HG03039 (cell line): ENCODE measurements at regions not wholly inside any gene's neighbourhood (a gene's known extent, or its start where the extent isn't known, plus 50 kb on each side); places are given as distances from the start of the nearest gene placed in this dataset.
A peak's percentile ranks its signal among the peaks of the same experiment; 100 is the strongest.
"Not testable (repeated sequence)": the region's sequence is repeated elsewhere in the genome, so short reads cannot be mapped to it uniquely, and the experiment has no call there.

ENCODE experiments used
- ATAC-seq: cut with Tn5 transposase; IDR thresholded peaks from one replicate; pipeline ENCODE4 v1.9.1; 2021; ENCODE audit warnings: mild to moderate bottlenecking, moderate library complexity; ENCODE audit not compliant: unreplicated experiment

DNA sequence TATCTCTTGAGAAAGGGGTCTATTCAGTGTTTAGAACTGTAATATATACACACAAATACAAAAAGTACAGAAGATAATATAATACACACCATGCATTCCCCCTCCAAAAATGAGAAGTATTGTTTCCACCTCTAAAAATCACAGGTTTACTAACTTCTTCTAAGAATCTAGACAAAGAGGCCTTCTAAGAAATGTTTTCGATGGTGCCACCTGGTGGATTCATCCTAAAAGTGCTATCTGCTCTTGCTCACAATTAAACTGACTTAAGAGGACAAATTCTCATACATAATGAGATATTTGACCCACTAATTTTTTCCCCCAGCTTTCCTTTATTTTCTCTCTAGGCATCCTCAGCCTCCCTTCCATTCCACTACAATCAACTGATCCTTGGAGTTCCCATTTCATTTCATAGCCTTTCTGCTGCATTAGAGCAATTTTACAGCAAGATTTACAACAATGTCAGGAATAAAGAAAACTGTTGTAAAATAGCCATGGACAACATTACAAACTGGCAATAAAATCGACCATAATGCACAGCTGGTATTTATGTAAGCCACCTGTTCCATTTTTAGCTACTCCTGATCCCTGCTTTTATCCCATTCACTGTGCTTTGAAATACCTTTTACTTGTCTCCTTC lies 124.6 kb downstream of the ARRDC4 start:
- no peak for ATAC-seq

DNA sequence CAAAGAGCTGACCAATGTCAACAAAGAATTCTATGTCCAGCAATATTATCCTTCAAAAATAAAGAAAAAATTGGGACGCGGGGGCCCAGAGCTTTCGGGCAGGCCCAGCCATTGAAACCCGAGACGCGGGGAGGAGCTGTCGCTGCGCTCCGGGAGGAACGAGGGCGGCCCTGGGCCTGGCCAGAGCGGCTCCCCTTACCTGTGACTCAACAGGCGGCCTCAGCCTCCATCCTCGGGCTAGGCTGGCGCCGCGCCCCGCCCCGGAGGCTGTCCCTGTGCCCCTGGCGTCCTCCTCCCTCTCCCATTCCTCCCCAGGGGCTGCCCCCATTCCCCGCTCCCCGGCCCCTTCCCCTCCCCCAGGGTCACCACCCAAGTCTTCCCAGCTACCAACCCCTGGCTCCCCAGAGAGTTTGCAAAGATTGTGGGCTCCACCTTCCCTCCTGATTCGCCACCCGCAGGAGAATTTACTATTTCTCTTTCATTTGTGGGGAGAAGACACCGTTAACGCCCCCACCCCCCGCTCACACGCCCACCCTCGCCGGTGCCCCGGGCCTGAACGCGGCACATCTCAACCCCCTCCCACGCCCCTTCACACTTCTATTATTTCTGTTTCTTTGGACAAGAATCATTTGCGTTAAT lies 127.9 kb downstream of the ARRDC4 start:
- ATAC-seq = peak; percentile 70

DNA sequence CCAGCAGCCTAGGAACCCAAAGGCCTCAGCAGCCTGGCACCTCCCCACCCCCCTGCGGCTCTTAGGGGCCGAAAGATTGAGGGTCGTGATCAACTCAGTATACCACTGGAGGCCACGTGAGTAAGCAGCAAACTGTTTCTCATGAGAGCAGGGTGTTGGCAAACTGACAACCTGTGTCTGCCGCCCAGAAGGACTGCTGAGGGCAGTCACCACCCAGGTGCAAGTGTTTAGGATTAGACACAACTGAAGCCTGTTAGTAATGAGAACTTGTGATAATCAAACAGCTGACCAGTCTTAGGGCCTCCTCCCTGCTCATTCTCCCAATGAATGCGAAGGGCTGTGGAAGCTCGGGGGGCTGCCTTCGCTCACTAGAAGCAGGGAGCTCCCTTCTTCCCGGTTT lies 128.8 kb downstream of the ARRDC4 start:
- not testable (repeated sequence) for ATAC-seq

DNA sequence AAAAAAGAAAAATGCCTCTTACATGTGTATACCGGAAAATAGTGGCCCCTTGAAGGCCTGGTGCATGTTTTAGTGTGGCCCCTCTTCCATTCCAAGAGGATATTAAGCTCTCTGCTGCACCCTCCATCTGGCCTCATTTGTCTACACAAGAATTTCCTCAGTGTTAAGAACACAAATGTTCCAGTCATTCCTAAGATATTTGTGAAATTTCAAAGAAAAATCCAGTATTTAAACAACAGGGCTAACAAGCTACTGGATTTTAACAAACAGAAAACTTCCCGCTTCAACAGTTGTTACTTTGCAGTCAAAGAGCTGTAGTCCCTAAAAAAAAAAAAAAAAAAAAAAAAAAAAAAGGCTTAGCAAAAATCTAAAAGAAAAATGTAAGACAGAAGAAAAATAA lies 137.5 kb downstream of the ARRDC4 start:
- not testable (repeated sequence) for ATAC-seq

DNA sequence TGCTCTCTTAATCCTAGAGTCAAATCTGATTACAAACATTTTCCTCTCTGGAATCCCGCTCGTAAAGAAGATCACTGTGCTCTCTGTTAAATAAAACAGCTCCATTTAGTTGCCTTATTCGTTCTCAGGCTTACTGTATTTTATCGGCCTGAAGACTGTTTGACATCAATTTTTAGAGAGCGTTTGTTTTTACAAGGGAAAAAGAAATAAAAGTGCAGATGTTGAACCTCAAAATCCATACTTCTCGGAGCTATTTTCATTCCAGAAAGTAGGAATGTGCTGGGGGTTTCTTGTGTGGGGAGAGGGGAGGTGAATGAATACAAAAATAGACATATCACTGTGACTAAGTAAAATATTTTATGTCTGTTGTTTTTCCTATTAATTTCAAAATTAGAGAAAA lies 140.1 kb downstream of the ARRDC4 start:
- ATAC-seq = not testable (repeated sequence)

DNA sequence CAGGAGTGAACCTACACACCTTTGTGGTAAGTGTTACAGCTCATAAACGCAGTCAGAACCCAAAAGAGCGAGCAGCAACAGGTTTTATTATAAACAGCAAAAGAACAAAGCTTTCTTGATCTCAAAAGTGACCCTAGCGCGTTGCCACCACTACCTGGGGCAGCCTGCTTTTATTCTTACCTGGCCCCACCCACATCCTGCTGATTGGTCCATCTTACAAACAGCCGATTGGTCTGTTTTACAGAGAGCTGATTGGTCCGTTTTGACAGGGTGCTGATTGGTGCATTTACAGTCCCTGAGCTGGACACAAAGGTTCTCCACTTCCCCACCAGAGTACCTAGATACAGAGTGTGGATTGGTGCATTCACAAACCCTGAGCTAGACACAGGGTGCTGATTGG lies 143.1 kb downstream of the ARRDC4 start:
- ATAC-seq = no peak

DNA sequence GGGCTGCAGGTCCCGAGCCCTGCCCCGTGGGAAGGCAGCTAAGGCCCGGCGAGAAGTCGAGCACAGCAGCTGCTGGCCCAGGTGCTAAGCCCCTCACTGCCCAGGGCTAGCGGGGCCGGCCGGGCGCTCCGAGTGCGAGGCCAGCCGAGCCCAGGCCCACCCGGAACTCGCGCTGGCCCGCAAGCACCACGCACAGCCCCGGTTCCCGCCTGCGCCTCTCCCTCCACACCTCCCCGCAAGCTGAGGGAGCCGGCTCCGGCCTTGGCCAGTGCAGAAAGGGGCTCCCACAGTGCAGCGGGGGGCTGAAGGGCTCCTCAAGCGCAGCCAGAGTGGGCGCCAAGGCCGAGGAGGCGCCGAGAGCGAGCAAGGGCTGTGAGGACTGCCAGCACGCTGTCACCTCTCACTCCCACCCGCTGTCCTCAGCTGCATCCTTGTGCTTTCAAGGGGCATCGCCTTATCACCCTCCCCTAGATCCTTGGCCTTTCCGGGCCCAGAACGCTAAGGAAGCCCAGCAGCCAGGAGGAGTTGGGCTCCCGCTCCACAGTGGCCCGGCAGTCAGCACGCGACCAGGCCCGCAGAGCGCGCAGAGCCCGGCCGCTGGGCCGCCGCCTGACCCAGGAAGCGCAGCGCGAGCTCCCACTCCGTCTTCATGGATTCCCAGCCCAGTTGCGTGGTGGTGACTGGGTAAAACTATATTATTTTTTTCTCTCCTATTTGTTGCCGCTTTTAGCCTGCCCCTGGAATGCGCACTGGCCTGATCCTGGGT lies 144.1 kb downstream of the ARRDC4 start:
- ATAC-seq = not testable (repeated sequence)

DNA sequence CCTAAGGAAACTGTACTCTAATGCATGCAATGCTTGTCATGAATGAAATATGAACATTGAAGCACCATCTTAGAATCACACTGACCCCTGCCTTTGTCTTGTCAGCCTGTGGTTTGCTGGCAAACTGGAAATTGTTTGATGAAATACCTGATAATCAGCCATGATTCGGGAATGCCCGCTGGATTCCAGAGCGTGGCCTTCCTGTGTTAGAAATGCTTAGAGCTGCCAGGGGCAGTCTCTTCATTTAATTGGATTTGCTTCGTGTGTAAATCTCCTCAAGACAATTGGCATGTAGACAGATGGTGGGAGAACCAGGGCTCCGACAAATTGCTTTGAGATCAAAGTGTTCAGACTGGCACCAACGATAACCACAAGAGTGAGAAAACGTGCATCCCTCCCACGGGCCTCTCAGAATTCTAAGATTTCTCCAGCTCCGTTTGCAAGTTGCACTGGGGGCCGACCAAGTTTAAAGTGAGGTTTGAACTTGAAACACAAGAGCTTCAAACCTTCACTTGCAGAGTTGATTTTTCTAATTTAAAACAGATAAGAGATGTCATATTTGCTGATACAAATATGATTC lies 146.2 kb downstream of the ARRDC4 start:
- ATAC-seq = not testable (repeated sequence)

DNA sequence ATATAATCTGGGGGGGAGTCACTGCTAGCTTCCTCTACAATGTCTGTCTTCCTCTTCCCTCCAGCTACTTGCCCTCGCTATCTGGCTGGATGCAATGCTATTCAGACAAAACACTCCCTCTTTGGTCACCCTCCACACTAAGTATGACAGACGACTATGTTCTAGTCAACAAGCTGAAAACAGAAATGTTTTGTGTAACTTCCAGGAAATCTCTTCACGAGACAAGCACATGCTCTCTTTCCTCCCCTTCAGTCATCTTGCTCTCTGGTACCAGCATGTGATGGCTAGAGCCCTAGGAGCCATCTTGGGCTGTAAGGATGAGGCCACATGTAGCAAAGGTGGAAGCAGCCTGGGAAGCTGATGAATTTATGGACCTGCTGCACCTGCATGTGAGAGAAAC lies 151.3 kb downstream of the ARRDC4 start:
- no peak for ATAC-seq

DNA sequence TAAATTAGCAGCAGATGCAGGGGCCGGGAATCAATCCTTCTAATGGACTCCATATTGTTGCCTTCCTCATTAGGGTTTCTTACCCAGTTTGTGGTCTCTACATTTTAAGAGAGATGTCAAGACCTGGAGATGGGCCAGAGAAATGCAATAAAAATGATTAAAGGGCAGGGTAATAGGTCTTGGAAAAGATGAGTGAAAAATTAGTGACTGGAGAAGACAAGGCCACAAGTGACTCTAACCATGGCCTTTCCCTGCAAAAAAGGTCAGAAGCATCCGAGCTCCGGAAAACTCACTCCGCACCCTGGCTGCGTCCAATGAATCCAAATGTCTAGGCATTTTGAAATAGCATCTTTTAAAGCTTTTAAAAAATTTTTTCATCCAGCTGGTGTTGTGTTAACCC lies 152.8 kb downstream of the ARRDC4 start:
- ATAC-seq = no peak

DNA sequence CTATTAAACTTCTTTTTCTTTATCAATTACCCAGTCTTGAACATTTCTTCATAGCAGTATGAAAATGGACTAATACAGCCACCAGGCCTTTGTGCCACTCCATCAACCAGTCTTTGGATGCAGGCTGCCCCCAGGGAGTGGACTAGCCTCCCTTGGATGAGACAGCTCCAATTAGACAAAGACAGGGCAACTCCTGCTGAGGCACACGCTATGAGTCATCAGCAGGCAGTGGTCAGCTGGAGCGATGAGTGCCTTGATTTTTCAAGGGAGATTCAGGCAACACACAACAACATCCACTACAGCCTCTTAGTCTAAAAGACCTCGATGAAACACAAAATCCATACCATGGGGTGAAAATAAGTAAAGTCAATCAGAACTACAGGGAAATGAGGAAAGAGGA lies 160.1 kb downstream of the ARRDC4 start:
- ATAC-seq = no peak

DNA sequence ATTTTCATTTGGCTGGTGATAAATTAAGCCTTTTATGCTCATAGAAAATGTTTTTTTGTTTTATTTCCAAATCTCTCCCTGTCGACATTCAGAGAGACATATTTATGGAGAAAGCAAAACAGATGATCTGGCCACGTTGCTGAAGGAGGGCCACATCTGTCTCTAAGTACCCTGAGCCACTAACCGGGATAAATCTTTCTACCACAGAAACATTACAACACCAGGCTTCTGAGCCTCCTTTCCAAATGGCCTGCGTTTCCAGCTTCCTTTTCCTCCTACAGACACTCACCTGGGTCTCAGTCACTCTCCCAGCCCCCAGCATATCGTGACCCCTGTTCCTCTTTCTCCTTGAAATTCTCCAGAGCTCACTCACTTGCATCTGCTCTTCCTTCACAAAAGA lies 161.0 kb downstream of the ARRDC4 start:
- ATAC-seq = no peak

DNA sequence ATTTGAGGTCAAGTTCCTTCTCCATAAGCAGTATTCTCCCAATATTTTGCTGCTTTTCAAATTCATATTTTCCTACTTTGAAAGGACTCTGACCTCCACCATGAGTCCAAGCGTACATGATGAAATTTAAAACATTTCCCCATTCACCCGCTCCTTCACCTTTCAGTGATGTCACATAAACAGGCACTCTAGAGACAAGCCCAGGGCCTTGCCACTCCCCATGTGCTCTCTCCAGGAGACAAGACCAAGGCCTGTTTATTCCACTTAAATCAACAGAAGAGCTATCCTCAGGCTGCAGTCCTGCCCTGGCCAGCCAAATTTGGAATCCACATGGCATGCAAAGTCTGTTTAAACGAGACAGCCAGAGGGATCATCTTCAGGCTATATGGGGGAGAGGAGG lies 161.5 kb downstream of the ARRDC4 start:
- no peak for ATAC-seq

DNA sequence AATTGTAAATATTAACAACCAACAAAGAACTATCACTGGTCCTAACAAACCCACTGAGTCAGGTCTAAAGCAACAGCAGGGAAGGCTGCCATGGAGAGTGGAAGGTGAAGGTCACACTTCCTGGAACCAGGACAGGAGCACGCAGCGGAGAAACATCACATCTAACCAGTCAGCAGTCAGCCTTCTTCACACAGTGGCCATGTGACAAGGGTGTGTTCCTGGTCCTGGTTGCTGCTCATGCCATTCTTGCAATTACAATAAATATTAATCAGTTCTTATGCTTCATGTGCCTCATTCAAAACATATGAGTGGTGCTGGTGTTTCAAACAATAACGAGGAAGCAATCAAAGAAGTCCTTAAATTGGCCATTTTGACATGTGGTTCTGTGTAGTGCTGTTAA lies 162.8 kb downstream of the ARRDC4 start:
- no peak for ATAC-seq

DNA sequence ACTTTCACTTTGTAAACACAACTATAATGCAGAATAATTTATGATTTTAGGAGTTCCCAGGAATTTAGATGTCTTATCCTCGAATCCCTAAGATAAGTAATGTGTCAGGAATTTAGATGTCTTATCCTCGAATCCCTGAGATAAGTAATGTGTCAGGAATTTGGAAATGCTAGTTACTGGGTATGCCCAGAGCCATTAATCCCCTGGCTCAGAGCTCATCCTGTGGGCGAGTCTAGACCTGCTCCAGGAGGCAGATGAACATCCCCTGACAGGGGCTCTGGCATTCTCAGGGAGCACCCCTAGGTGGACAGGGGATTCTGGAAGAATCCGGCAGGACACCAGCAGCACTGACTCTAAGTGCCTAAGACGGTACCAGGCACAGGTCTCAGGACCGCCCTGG lies 163.3 kb downstream of the ARRDC4 start:
- ATAC-seq = no peak

DNA sequence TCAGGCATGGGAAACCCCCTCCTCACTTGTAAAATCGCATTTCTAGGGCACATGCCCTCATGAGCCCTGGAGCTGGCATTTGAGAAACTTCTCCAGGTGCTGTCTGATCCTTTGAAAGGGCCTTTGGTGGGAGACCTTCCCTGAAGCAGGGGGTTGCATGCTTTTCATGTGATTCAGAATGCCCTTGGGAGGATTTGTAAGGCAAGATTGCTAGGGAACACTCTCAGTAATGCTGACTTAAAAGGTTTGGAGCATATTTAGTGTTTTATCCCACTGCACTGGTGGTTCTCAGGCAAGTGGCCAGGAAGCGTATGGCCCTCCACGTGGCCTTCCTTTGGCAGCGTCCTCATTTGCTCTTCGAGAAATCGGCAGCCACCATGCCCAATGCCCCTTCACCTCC lies 164.1 kb downstream of the ARRDC4 start:
- ATAC-seq = no peak

DNA sequence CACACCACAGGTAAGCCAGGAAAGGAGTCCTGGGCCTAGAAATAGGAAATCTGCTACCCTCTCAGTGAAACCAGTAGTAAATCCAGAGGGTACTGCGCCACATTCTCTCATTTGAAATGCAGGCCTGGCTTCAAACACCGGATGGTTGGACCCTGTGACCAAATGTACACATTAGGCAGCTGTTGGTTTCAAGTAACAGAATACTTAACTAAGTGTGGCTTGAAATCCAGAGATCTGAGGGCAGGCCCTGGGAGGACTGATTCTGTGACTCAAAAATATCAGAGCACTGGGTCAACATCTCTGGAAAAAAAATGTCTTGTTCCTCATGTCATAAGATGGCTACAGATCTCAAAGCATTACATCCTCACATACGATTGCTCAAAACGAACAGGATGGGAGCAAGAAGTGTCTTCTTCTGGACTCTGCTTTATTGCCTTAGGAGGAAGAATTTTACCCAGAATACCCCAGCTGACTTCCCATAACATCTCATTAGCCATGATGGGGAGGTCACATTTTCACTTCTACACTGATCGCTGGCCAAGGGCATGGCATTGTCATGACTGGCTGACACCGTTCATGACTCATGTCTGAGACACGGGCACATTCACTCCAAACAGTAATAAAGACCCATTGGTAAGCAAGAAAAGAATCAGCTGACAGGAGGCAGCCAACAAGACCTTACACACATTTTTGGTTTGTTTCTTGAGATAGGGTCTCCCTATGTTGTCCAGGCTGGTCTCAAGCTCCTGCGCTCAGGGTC lies 166.0 kb downstream of the ARRDC4 start:
- ATAC-seq = no peak

DNA sequence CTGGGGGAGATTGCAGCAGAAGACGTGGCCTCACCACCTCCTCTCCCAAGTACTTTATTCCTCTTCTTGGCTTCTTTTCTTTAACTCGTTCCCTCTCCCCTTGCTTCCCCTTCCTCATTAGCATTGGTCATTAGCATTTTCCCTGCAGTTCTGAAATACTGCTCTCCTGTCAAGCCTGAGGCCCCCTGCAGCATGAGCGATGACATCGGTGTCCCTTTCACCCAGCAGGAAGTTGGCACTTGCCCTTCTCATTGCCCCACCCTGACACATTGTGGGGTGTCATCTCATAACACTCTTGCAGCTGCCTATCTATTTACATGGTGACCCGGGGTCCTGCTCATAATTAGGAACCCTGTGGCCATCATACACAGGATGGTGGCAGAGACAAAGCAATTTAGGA lies 167.1 kb downstream of the ARRDC4 start:
- no peak for ATAC-seq

DNA sequence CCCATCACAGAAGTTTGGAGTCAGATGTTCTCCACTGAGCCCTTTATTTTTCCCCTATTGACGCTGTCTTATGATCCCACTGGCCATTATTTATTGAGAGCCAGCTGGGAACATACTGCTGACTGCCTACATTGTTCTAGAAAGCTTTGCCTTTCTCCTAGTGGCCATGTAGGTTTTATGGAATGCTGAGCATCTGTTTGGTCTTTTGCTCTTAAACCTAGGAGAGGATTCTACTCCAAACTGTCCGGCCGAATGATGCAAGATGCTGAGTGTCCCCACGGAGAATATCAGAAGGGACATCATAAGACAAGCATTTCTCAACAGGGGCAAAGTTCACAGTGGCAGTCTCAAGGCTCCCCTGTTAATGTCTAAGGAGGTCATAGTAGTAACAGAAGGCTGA lies 171.4 kb downstream of the ARRDC4 start:
- ATAC-seq = no peak

DNA sequence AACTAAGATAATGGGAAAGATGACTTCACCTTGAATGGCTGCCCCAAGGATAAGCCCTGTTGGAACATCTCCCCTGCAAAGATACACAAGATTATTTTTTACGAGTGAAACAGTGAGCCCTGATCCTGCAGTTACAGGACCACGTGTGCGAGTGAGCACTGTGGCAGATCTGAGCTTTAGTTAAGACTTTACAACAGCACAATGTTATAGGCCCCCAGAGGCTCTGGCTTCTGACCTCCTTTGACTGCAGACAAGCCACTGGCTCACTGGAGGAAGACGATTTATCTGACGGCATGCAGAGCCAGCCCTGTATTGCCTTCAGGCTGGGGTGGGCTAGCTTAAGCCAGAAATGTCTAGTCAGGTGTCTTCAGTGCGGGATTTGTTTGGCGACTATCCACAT lies 174.4 kb downstream of the ARRDC4 start:
- ATAC-seq = no peak

DNA sequence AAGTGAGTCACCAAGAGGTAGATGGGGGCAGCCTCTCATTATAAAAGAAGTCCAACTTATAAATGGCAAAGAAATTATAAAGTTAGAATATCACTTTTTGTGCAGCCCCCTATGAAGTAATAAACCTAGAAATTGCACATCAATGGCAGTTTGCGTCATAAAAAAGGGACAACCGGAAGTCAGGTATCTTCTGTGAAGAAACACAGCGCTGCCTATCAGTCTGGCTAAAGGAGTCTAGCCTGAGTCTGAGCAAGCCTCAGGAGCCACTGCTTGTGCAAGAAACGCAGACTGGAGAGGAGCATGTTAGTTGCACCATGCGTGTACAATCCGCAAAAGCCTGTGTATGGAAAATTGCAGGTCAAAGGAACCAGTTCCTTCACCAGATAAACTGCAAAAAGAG lies 178.4 kb downstream of the ARRDC4 start:
- no peak for ATAC-seq
